ENCODE measurements at regions not wholly inside any gene's neighbourhood (a gene's known extent, or its start where the extent isn't known, plus 50 kb on each side); places are given as distances from the start of the nearest gene placed in this dataset.
"Not testable (repeated sequence)": the region's sequence is repeated elsewhere in the genome, so short reads cannot be mapped to it uniquely, and the experiment has no call there.

DNA sequence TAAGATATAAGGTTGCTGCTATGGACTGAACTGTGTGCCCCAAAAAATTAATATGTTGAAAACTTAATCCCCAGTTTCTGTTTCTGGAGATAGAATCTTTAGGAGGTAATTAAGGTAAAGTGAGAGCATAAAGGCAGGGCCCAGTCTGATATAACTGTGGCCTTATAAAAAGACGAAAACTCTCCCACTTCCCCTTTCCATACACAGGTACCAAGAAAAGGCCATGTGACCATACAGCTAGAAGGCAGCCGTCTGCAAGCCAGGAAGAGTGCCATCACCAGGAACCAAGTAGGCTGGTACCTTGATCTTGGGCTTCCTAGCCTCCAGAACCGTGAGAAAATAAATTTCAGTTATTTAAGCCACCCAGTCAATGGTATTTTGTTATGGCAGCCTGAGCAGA, 550.3 kb downstream of the SMARCA1 start:
- DNase-seq = no peak
- H3K4me3 ChIP-seq (ENCODE audit: control extremely low read depth in 1 of 5, extremely low read depth in 1 of 5, insufficient read depth in 1 of 5, low read depth in 2 of 5, low read length in 4 of 5) = no peak overlapping the region
- H3K27me3 Mint-ChIP-seq = no peaks in the 10 kb centered on the region
- no peak overlapping the region for H2AFZ ChIP-seq (ENCODE audit: insufficient read depth, low read depth, low read length, poor library complexity, severe bottlenecking)
- no peak overlapping the region for H3K27ac ChIP-seq (ENCODE audit: low read length in 2 of 2)
- no peaks in the 10 kb centered on the region for H3K27me3 ChIP-seq (replicated peaks in 1 of 4; ENCODE audit: control extremely low read depth in 1 of 4, control insufficient read depth in 3 of 4, insufficient read depth in 4 of 4, low read length in 3 of 4)
- H3K27ac Mint-ChIP-seq = no peak overlapping the region
- no peak overlapping the region for H3K4me3 Mint-ChIP-seq
- H4K20me1 ChIP-seq (ENCODE audit: control insufficient read depth, insufficient read depth, low read length, poor library complexity, severe bottlenecking) = no peaks in the 10 kb centered on the region
- ChIA-PET CTCF (no interaction called here), POLR2A (no interaction called here)
- H3K4me2 ChIP-seq (replicated peaks; ENCODE audit: low read depth, low read length, poor library complexity, severe bottlenecking) = no peak overlapping the region
- H3K4me1 ChIP-seq (ENCODE audit: control insufficient read depth in 2 of 2, insufficient read depth in 2 of 2, low read length in 2 of 2) = no peaks in the 10 kb centered on the region
- intact Hi-C loops (cut with micrococcal nuclease) = no loop called here
- H3K9ac ChIP-seq (ENCODE audit: low read length) = no peak overlapping the region
- H3K9me3 Mint-ChIP-seq (ENCODE audit: insufficient read depth) = no peaks in the 10 kb centered on the region
- no peaks in the 10 kb centered on the region for H3K79me2 ChIP-seq (ENCODE audit: control insufficient read depth, insufficient read depth, low read length)
- no peaks in the 10 kb centered on the region for H3K9me3 ChIP-seq (ENCODE audit: control extremely low read depth in 1 of 3, control insufficient read depth in 2 of 3, insufficient read depth in 1 of 3, low read length in 2 of 3)
- WGBS (ENCODE audit: insufficient coverage) = no CpG with 5 or more reads among the region's 3 CpGs
- no peak for TF ChIP-seq EZH2 (IDR thresholded peaks at IDR 0.05; ENCODE audit: borderline replicate concordance, insufficient read depth, low read depth, low read length, poor library complexity, severe bottlenecking)
- TF ChIP-seq, protein P1, sequence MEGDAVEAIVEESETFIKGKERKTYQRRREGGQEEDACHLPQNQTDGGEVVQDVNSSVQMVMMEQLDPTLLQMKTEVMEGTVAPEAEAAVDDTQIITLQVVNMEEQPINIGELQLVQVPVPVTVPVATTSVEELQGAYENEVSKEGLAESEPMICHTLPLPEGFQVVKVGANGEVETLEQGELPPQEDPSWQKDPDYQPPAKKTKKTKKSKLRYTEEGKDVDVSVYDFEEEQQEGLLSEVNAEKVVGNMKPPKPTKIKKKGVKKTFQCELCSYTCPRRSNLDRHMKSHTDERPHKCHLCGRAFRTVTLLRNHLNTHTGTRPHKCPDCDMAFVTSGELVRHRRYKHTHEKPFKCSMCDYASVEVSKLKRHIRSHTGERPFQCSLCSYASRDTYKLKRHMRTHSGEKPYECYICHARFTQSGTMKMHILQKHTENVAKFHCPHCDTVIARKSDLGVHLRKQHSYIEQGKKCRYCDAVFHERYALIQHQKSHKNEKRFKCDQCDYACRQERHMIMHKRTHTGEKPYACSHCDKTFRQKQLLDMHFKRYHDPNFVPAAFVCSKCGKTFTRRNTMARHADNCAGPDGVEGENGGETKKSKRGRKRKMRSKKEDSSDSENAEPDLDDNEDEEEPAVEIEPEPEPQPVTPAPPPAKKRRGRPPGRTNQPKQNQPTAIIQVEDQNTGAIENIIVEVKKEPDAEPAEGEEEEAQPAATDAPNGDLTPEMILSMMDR (IDR thresholded peaks at IDR 0.05) = no peak
- ATAC-seq (ENCODE audit: low read depth) = no peak
- H3K36me3 ChIP-seq (replicated peaks in 1 of 2; ENCODE audit: control extremely low read depth in 1 of 2, control insufficient read depth in 1 of 2, extremely low read depth in 1 of 2, insufficient read depth in 2 of 2, low read length in 1 of 2) = no peaks in the 10 kb centered on the region
- H3K4me1 Mint-ChIP-seq = no peaks in the 10 kb centered on the region

DNA sequence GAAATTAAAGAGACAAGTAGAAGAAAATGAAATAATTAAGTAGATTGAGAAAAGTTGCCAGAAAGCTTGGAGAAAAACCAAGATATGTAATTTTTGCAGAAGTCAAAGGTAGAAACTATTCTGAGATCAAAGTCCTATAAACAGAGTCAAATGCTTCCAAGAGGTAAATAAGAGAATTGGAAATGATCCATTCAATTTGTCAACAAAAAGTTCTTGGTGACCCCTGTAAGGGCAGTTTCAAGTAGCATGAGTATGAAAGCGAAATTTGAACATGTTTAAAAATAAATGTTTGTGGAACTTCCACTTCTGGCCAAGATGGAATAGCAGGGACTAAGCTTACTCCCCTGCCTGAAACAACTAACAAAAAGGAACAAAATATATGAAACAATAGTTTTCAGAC, 562.0 kb downstream of the SMARCA1 start:
- Histone ChIP-seq H2AFZ (ENCODE audit: insufficient read depth, low read depth, low read length, poor library complexity, severe bottlenecking) (no peak overlapping the region), H3K9me3 (ENCODE audit: control extremely low read depth in 1 of 3, control insufficient read depth in 2 of 3, insufficient read depth in 1 of 3, low read length in 2 of 3) (no peaks in the 10 kb centered on the region), H4K20me1 (ENCODE audit: control insufficient read depth, insufficient read depth, low read length, poor library complexity, severe bottlenecking) (no peaks in the 10 kb centered on the region), H3K27me3 (replicated peaks in 1 of 4; ENCODE audit: control extremely low read depth in 1 of 4, control insufficient read depth in 3 of 4, insufficient read depth in 4 of 4, low read length in 3 of 4) (no peaks in the 10 kb centered on the region), H3K79me2 (ENCODE audit: control insufficient read depth, insufficient read depth, low read length) (no peaks in the 10 kb centered on the region), H3K4me2 (replicated peaks; ENCODE audit: low read depth, low read length, poor library complexity, severe bottlenecking) (no peak overlapping the region), H3K9ac (ENCODE audit: low read length) (no peak overlapping the region), H3K4me3 (ENCODE audit: control extremely low read depth in 1 of 5, extremely low read depth in 1 of 5, insufficient read depth in 1 of 5, low read depth in 2 of 5, low read length in 4 of 5) (no peak overlapping the region), H3K36me3 (replicated peaks in 1 of 2; ENCODE audit: control extremely low read depth in 1 of 2, control insufficient read depth in 1 of 2, extremely low read depth in 1 of 2, insufficient read depth in 2 of 2, low read length in 1 of 2) (no peaks in the 10 kb centered on the region), H3K27ac (ENCODE audit: low read length in 2 of 2) (no peak overlapping the region), H3K4me1 (ENCODE audit: control insufficient read depth in 2 of 2, insufficient read depth in 2 of 2, low read length in 2 of 2) (no peaks in the 10 kb centered on the region)
- H3K27ac Mint-ChIP-seq = no peak overlapping the region
- intact Hi-C loops (cut with micrococcal nuclease) = no loop called here
- ATAC-seq (ENCODE audit: low read depth) (no peak), DNase-seq (no peak)
- no peak overlapping the region for H3K4me3 Mint-ChIP-seq
- H3K4me1 Mint-ChIP-seq = no peaks in the 10 kb centered on the region
- POLR2A ChIA-PET = no interaction called here
- no peaks in the 10 kb centered on the region for H3K9me3 Mint-ChIP-seq (ENCODE audit: insufficient read depth)
- WGBS (ENCODE audit: insufficient coverage) = no CpG with 5 or more reads among the region's 1 CpG
- TF ChIP-seq, protein P1 (IDR thresholded peaks at IDR 0.05) = no peak
- no peak for TF ChIP-seq EZH2 (IDR thresholded peaks at IDR 0.05; ENCODE audit: borderline replicate concordance, insufficient read depth, low read depth, low read length, poor library complexity, severe bottlenecking)
- CTCF ChIA-PET = no interaction called here
- no peaks in the 10 kb centered on the region for H3K27me3 Mint-ChIP-seq

DNA sequence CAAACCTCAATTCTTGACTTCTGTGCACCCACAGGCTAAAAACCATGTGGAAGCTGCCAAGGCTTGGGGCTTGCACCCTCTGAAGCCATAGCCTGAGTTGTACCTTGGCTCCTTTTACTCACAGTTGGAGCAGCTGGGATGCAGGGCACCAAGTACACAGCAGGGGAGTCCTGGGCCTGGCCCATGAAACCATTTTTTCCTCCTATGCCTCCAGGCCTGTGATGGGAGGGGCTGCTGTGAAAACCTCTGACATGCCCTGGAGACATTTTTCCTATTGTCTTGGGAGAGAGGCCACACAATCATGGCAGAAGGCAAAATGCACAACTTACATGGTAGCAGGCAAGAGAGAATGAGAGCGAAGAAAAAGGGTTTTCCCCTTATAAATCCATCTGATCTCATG, 568.6 kb downstream of the SMARCA1 start:
- H3K9ac ChIP-seq (ENCODE audit: low read length); intact Hi-C loops (cut with micrococcal nuclease): not testable (repeated sequence)

More for the DNA sequence above, 568.6 kb downstream of the SMARCA1 start:
- H4K20me1 ChIP-seq (ENCODE audit: control insufficient read depth, insufficient read depth, low read length, poor library complexity, severe bottlenecking); H2AFZ ChIP-seq (ENCODE audit: insufficient read depth, low read depth, low read length, poor library complexity, severe bottlenecking); H3K27ac Mint-ChIP-seq; H3K4me2 ChIP-seq (replicated peaks; ENCODE audit: low read depth, low read length, poor library complexity, severe bottlenecking); H3K27ac ChIP-seq (ENCODE audit: low read length in 2 of 2); H3K36me3 ChIP-seq (replicated peaks in 1 of 2; ENCODE audit: control extremely low read depth in 1 of 2, control insufficient read depth in 1 of 2, extremely low read depth in 1 of 2, insufficient read depth in 2 of 2, low read length in 1 of 2); H3K27me3 ChIP-seq (replicated peaks in 1 of 4; ENCODE audit: control extremely low read depth in 1 of 4, control insufficient read depth in 3 of 4, insufficient read depth in 4 of 4, low read length in 3 of 4); H3K79me2 ChIP-seq (ENCODE audit: control insufficient read depth, insufficient read depth, low read length); H3K4me3 ChIP-seq (ENCODE audit: control extremely low read depth in 1 of 5, extremely low read depth in 1 of 5, insufficient read depth in 1 of 5, low read depth in 2 of 5, low read length in 4 of 5); DNase-seq; H3K9me3 ChIP-seq (ENCODE audit: control extremely low read depth in 1 of 3, control insufficient read depth in 2 of 3, insufficient read depth in 1 of 3, low read length in 2 of 3); H3K9me3 Mint-ChIP-seq (ENCODE audit: insufficient read depth); H3K27me3 Mint-ChIP-seq; ATAC-seq (ENCODE audit: low read depth); H3K4me1 Mint-ChIP-seq; CTCF ChIA-PET; POLR2A ChIA-PET; H3K4me1 ChIP-seq (ENCODE audit: control insufficient read depth in 2 of 2, insufficient read depth in 2 of 2, low read length in 2 of 2); H3K4me3 Mint-ChIP-seq: not testable (repeated sequence)
- WGBS (ENCODE audit: insufficient coverage) = no CpG with 5 or more reads among the region's 1 CpG
